SK-N-MC (cell line): ENCODE measurements at regions not wholly inside any gene's neighbourhood (a gene's known extent, or its start where the extent isn't known, plus 50 kb on each side); places are given as distances from the start of the nearest gene placed in this dataset.

Experiments used
- EZH2 ChIP-seq: fragments of 200-600 bp; sonication (generic); IDR thresholded peaks from one replicate; pipeline ENCODE4 v1.6.1; 2017; ENCODE audit warnings: antibody characterized with exemption
- FOXP2 ChIP-seq: optimal IDR thresholded peaks from 2 replicates; pipeline ENCODE3; 2011; ENCODE audit warnings: mild to moderate bottlenecking, moderate library complexity; ENCODE audit not compliant: insufficient read depth; ENCODE audit errors: extremely low read length, control extremely low read depth
- POLR2AphosphoS5 ChIP-seq: IDR thresholded peaks from 2 replicates; pipeline ENCODE4 v1.6.1; 2012; ENCODE audit warnings: mild to moderate bottlenecking, low read depth, low read length, borderline replicate concordance

- no peak for TF ChIP-seq POLR2AphosphoS5
- no peak for TF ChIP-seq EZH2
- TF ChIP-seq FOXP2: no peak
These were observed 1873.5 kb downstream of the NCAM2 start for GRCh38 chr21:22871692-22872091.
